DOHH2 (cell line): ENCODE measurements at regions not wholly inside any gene's neighbourhood (a gene's known extent, or its start where the extent isn't known, plus 50 kb on each side); places are given as distances from the start of the nearest gene placed in this dataset.

Experiments
- H3F3A ChIP-seq: fragments of 200-600 bp; sonication (generic), shearing (Covaris generic); 2 replicates; pipeline ENCODE4 v1.6.0; 2016; ENCODE audit warnings: antibody characterized with exemption, mild to moderate bottlenecking; ENCODE audit not compliant: control insufficient read depth, insufficient read depth
- H3K27ac ChIP-seq: fragments of 200-600 bp; sonication (generic); 2 replicates; pipeline ENCODE4 v1.5.1; 2014; ENCODE audit warnings: low read depth, mild to moderate bottlenecking, low read length, moderate library complexity
- H3K27me3 ChIP-seq: fragments of 200-600 bp; sonication (generic); 2 replicates; pipeline ENCODE4 v1.6.1; 2014; ENCODE audit warnings: mild to moderate bottlenecking, low read length, mixed read lengths; ENCODE audit not compliant: control insufficient read depth
- H3K36me3 ChIP-seq: fragments of 200-600 bp; sonication (generic); 2 replicates; pipeline ENCODE4 v1.6.1; 2014; ENCODE audit warnings: mild to moderate bottlenecking, low read length, moderate library complexity, mixed read lengths; ENCODE audit not compliant: control insufficient read depth
- H3K4me1 ChIP-seq: fragments of 200-600 bp; sonication (generic); 2 replicates; pipeline ENCODE4 v1.6.1; 2014; ENCODE audit warnings: mild to moderate bottlenecking, low read length, mixed read lengths; ENCODE audit not compliant: control insufficient read depth
- H3K4me2 ChIP-seq: fragments of 200-600 bp; sonication (generic); 2 replicates; pipeline ENCODE4 v1.6.0; 2014; ENCODE audit warnings: mild to moderate bottlenecking, low read length, moderate library complexity
- H3K4me3 ChIP-seq: fragments of 200-600 bp; sonication (generic); 2 replicates; pipeline ENCODE4 v1.5.1; 2014; ENCODE audit warnings: mild to moderate bottlenecking, low read length, mixed read lengths
- H3K79me2 ChIP-seq: fragments of 200-600 bp; sonication (generic); 2 replicates; pipeline ENCODE4 v1.6.1; 2014; ENCODE audit warnings: mild to moderate bottlenecking, low read length, mixed read lengths; ENCODE audit not compliant: control insufficient read depth
- H3K9me2 ChIP-seq: fragments of 200-600 bp; sonication (generic); replicated peaks from 2 replicates; pipeline ENCODE4 v1.6.1; 2014; ENCODE audit warnings: mild to moderate bottlenecking, low read length, mixed read lengths; ENCODE audit not compliant: control insufficient read depth
- H3K9me3 ChIP-seq: fragments of 200-600 bp; sonication (generic); 2 replicates; pipeline ENCODE4 v1.6.1; 2014; ENCODE audit warnings: antibody characterized with exemption, low read length, mixed read lengths; ENCODE audit not compliant: control insufficient read depth, insufficient read depth
- H4K20me1 ChIP-seq: fragments of 200-600 bp; sonication (generic); 2 replicates; pipeline ENCODE4 v1.6.0; 2014; ENCODE audit warnings: low read depth, mild to moderate bottlenecking, antibody characterized with exemption, low read length, moderate library complexity; ENCODE audit not compliant: control insufficient read depth, insufficient read depth
- CTCF ChIP-seq: fragments of 200-600 bp; sonication (generic); IDR thresholded peaks from one replicate; pipeline ENCODE4 v1.5.1; 2014; ENCODE audit warnings: antibody characterized with exemption, mild to moderate bottlenecking, low read depth, low read length; ENCODE audit not compliant: poor library complexity, severe bottlenecking
- EZH2phosphoT487 ChIP-seq: fragments of 200-600 bp; sonication (generic); IDR thresholded peaks from 2 replicates; pipeline ENCODE4 v1.6.1; 2017; ENCODE audit warnings: borderline replicate concordance, mild to moderate bottlenecking, antibody characterized with exemption, low read length, moderate library complexity, mixed read lengths

- no peak overlapping the region for H3K27ac ChIP-seq
Observed at GRCh38 chr1:61593331-61593730, 131.6 kb downstream of the TM2D1 start.

GRCh38 chr1:61591351-61591750 is 133.6 kb downstream of the TM2D1 start:
- Histone ChIP-seq H3K27me3 (0 out of 2 replicates have a peak, but pooled peaks cover 2% of the 10 kb centered on the region), H3K4me2 (no peak overlapping the region), H3K36me3 (no peaks in the 10 kb centered on the region), H3K4me3 (no peak overlapping the region), H3K9me2 (no peaks in the 10 kb centered on the region), H4K20me1 (no peaks in the 10 kb centered on the region), H3K79me2 (no peaks in the 10 kb centered on the region), H3K4me1 (no peaks in the 10 kb centered on the region), H3F3A (no peaks in the 10 kb centered on the region), H3K9me3 (no peaks in the 10 kb centered on the region), H3K27ac (no peak overlapping the region)
- TF ChIP-seq EZH2phosphoT487 (no peak), CTCF (no peak)

More at GRCh38 chr1:61593331-61593730, 131.6 kb downstream of the TM2D1 start:
- no peaks in the 10 kb centered on the region for H4K20me1 ChIP-seq
- no peaks in the 10 kb centered on the region for H3K9me3 ChIP-seq
- H3K36me3 ChIP-seq, result no peaks in the 10 kb centered on the region
- H3K79me2 ChIP-seq, result no peaks in the 10 kb centered on the region
- no peak overlapping the region for H3K4me3 ChIP-seq
- H3F3A ChIP-seq, result no peaks in the 10 kb centered on the region
- H3K4me1 ChIP-seq, result no peaks in the 10 kb centered on the region
- no peak overlapping the region for H3K4me2 ChIP-seq
- H3K9me2 ChIP-seq, result no peaks in the 10 kb centered on the region
- TF ChIP-seq CTCF, result no peak
- no peak for TF ChIP-seq EZH2phosphoT487
- H3K27me3 ChIP-seq, result peaks cover 6% of the 10 kb centered on the region

GRCh38 chr1:61588736-61589672 is 135.9 kb downstream of the TM2D1 start:
- no peak for TF ChIP-seq EZH2phosphoT487
- peak; percentile 91 for TF ChIP-seq CTCF
- H3K27me3 ChIP-seq, result no peaks in the 10 kb centered on the region; the same call in 1 of the 2 replicates
- H3K36me3 ChIP-seq, result no peaks in the 10 kb centered on the region
- no peak overlapping the region for H3K4me2 ChIP-seq
- H3K9me3 ChIP-seq, result no peaks in the 10 kb centered on the region
- no peaks in the 10 kb centered on the region for H3K9me2 ChIP-seq
- no peaks in the 10 kb centered on the region for H3K4me1 ChIP-seq
- H4K20me1 ChIP-seq, result no peaks in the 10 kb centered on the region
- H3K4me3 ChIP-seq, result no peak overlapping the region
- no peaks in the 10 kb centered on the region for H3K79me2 ChIP-seq
- H3K27ac ChIP-seq, result no peak overlapping the region
- no peaks in the 10 kb centered on the region for H3F3A ChIP-seq
